ENCODE measurements at regions not wholly inside any gene's neighbourhood (a gene's known extent, or its start where the extent isn't known, plus 50 kb on each side); places are given as distances from the start of the nearest gene placed in this dataset.

DNA sequence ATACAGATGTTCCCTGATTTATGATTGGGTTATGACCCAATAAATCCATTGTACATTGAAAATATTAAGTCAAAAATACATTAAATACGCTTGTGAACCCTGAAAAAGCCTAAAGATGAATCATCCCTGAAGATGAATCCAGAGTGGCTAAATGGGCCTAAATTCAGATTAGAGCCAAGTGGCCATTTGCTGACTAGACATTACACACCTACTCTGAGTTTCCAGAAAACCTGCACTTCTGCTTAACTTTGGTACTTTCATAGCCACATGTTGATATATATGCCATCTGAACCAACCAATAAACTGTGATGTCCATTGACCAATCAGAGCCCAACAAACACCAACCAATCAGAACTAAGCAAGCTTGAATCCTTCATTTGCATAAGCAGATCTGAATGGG is 106.9 kb downstream of the WT1 start:
- TF ChIP-seq, protein P1, sequence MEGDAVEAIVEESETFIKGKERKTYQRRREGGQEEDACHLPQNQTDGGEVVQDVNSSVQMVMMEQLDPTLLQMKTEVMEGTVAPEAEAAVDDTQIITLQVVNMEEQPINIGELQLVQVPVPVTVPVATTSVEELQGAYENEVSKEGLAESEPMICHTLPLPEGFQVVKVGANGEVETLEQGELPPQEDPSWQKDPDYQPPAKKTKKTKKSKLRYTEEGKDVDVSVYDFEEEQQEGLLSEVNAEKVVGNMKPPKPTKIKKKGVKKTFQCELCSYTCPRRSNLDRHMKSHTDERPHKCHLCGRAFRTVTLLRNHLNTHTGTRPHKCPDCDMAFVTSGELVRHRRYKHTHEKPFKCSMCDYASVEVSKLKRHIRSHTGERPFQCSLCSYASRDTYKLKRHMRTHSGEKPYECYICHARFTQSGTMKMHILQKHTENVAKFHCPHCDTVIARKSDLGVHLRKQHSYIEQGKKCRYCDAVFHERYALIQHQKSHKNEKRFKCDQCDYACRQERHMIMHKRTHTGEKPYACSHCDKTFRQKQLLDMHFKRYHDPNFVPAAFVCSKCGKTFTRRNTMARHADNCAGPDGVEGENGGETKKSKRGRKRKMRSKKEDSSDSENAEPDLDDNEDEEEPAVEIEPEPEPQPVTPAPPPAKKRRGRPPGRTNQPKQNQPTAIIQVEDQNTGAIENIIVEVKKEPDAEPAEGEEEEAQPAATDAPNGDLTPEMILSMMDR (IDR thresholded peaks at IDR 0.05; ENCODE audit: insufficient read depth, low read length): no peak
- TF ChIP-seq, protein P2, sequence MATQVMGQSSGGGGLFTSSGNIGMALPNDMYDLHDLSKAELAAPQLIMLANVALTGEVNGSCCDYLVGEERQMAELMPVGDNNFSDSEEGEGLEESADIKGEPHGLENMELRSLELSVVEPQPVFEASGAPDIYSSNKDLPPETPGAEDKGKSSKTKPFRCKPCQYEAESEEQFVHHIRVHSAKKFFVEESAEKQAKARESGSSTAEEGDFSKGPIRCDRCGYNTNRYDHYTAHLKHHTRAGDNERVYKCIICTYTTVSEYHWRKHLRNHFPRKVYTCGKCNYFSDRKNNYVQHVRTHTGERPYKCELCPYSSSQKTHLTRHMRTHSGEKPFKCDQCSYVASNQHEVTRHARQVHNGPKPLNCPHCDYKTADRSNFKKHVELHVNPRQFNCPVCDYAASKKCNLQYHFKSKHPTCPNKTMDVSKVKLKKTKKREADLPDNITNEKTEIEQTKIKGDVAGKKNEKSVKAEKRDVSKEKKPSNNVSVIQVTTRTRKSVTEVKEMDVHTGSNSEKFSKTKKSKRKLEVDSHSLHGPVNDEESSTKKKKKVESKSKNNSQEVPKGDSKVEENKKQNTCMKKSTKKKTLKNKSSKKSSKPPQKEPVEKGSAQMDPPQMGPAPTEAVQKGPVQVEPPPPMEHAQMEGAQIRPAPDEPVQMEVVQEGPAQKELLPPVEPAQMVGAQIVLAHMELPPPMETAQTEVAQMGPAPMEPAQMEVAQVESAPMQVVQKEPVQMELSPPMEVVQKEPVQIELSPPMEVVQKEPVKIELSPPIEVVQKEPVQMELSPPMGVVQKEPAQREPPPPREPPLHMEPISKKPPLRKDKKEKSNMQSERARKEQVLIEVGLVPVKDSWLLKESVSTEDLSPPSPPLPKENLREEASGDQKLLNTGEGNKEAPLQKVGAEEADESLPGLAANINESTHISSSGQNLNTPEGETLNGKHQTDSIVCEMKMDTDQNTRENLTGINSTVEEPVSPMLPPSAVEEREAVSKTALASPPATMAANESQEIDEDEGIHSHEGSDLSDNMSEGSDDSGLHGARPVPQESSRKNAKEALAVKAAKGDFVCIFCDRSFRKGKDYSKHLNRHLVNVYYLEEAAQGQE (IDR thresholded peaks at IDR 0.05; ENCODE audit: insufficient replicate concordance, low read depth): no peak
- TF ChIP-seq GABPA (IDR thresholded peaks at IDR 0.05; ENCODE audit: low read depth): no peak
